Hepatocyte (in vitro differentiated cells): ENCODE measurements at regions not wholly inside any gene's neighbourhood (a gene's known extent, or its start where the extent isn't known, plus 50 kb on each side); places are given as distances from the start of the nearest gene placed in this dataset.

Source experiments
- DNase-seq: peaks from one replicate; pipeline ENCODE4 v3.0.0-alpha.2; 2016; ENCODE audit warnings: low spot score
- H2AFZ ChIP-seq: fragments of 200-600 bp; sonication (generic); 2 replicates; pipeline ENCODE4 v1.6.0; 2016; ENCODE audit warnings: antibody characterized with exemption, mild to moderate bottlenecking
- H3K27ac ChIP-seq: fragments of 200-600 bp; sonication (generic); 2 replicates; pipeline ENCODE4 v1.5.1; 2016; ENCODE audit warnings: mild to moderate bottlenecking
- H3K27me3 ChIP-seq: fragments of 200-600 bp; sonication (generic); 2 replicates; pipeline ENCODE4 v1.6.1; 2016
- H3K36me3 ChIP-seq: fragments of 200-600 bp; sonication (generic); replicated peaks from 2 replicates; pipeline ENCODE4 v1.5.1; 2016; ENCODE audit warnings: low read depth; ENCODE audit not compliant: insufficient read depth
- H3K4me1 ChIP-seq: fragments of 200-600 bp; sonication (generic); 2 replicates; pipeline ENCODE4 v1.5.1; 2016; ENCODE audit warnings: mild to moderate bottlenecking, moderate library complexity; ENCODE audit not compliant: insufficient read depth
- H3K4me2 ChIP-seq: fragments of 200-600 bp; sonication (generic); 2 replicates; pipeline ENCODE4 v1.6.0; 2016
- H3K4me3 ChIP-seq: fragments of 200-600 bp; sonication (generic); 2 replicates; pipeline ENCODE4 v1.5.1; 2016; ENCODE audit warnings: mild to moderate bottlenecking
- H3K79me2 ChIP-seq: fragments of 200-600 bp; sonication (generic); 2 replicates; pipeline ENCODE4 v1.6.0; 2017; ENCODE audit warnings: mild to moderate bottlenecking
- H3K9me2 ChIP-seq: fragments of 200-600 bp; sonication (generic); replicated peaks from 2 replicates; pipeline ENCODE4 v1.6.0; 2017; ENCODE audit warnings: mild to moderate bottlenecking; ENCODE audit not compliant: insufficient read depth
- H3K9me3 ChIP-seq: fragments of 200-600 bp; sonication (generic); 2 replicates; pipeline ENCODE4 v1.5.1; 2016; ENCODE audit warnings: low read depth, mild to moderate bottlenecking
- H4K20me1 ChIP-seq: fragments of 200-600 bp; sonication (generic); 2 replicates; pipeline ENCODE4 v1.6.0; 2016; ENCODE audit warnings: mild to moderate bottlenecking; ENCODE audit not compliant: insufficient read depth, poor library complexity, severe bottlenecking
- CTCF ChIP-seq: fragments of 200-600 bp; sonication (generic); IDR thresholded peaks from 2 replicates; pipeline ENCODE4 v1.5.1; 2016; ENCODE audit warnings: antibody characterized with exemption, mild to moderate bottlenecking; ENCODE audit not compliant: poor library complexity
- EZH2 ChIP-seq: fragments of 200-600 bp; sonication (generic); IDR thresholded peaks from 2 replicates; pipeline ENCODE4 v1.6.1; 2016; ENCODE audit warnings: antibody characterized with exemption, mild to moderate bottlenecking, borderline replicate concordance
- EZH2phosphoT487 ChIP-seq: fragments of 200-600 bp; sonication (generic); IDR thresholded peaks from one replicate; pipeline ENCODE4 v1.6.1; 2018; ENCODE audit warnings: antibody characterized with exemption, mild to moderate bottlenecking, low read depth, moderate library complexity; ENCODE audit not compliant: unreplicated experiment, severe bottlenecking
- WGBS: methylation state at CpG from one replicate; pipeline ENCODE4 v1.1.6; 2016; ENCODE audit warnings: low lambda C conversion rate; ENCODE audit errors: missing lambda C conversion rate; 5-methylcytosine and 5-hydroxymethylcytosine counted together

GRCh38 chr7:98713165-98713810 lies 96.2 kb downstream of the NPTX2 start:
- Histone ChIP-seq H3K27ac (no peak overlapping the region), H3K9me2 (no peaks in the 10 kb centered on the region), H3K79me2 (no peaks in the 10 kb centered on the region), H3K4me2 (no peak overlapping the region), H4K20me1 (no peaks in the 10 kb centered on the region), H3K36me3 (no peaks in the 10 kb centered on the region), H3K9me3 (no peaks in the 10 kb centered on the region), H2AFZ (no peak overlapping the region), H3K27me3 (peaks cover 6% of the 10 kb centered on the region), H3K4me3 (no peak overlapping the region), H3K4me1 (no peaks in the 10 kb centered on the region)
- 57% methylated on average over 6 of the region's 6 CpGs for WGBS
- TF ChIP-seq EZH2phosphoT487 (no peak), EZH2 (no peak), CTCF (no peak)
- no peak for DNase-seq

- TF ChIP-seq EZH2 (no peak), EZH2phosphoT487 (no peak), CTCF (no peak)
- no peak for DNase-seq
- H2AFZ ChIP-seq = no peak overlapping the region
- H3K4me3 ChIP-seq = no peak overlapping the region
- H3K79me2 ChIP-seq = no peaks in the 10 kb centered on the region
- no peaks in the 10 kb centered on the region for H3K4me1 ChIP-seq
- H4K20me1 ChIP-seq = no peaks in the 10 kb centered on the region
- no peaks in the 10 kb centered on the region for H3K36me3 ChIP-seq
- no peak overlapping the region for H3K27ac ChIP-seq
- H3K9me3 ChIP-seq = no peaks in the 10 kb centered on the region
- no peaks in the 10 kb centered on the region for H3K9me2 ChIP-seq
- H3K4me2 ChIP-seq = no peak overlapping the region
- 81% methylated on average over 8 of the region's 8 CpGs for WGBS
- H3K27me3 ChIP-seq = no peaks in the 10 kb centered on the region
Observed at GRCh38 chr7:98719396-98719795, 102.3 kb downstream of the NPTX2 start.

- Histone ChIP-seq H3K79me2 (no peaks in the 10 kb centered on the region), H3K4me1 (no peaks in the 10 kb centered on the region), H4K20me1 (no peaks in the 10 kb centered on the region), H2AFZ (no peak overlapping the region), H3K9me3 (no peaks in the 10 kb centered on the region), H3K9me2 (no peaks in the 10 kb centered on the region), H3K27me3 (no peaks in the 10 kb centered on the region), H3K4me3 (no peak overlapping the region), H3K27ac (no peak overlapping the region), H3K36me3 (no peaks in the 10 kb centered on the region), H3K4me2 (no peak overlapping the region)
- WGBS = 65% methylated on average over 4 of the region's 4 CpGs
- no peak for TF ChIP-seq CTCF
- no peak for TF ChIP-seq EZH2
- no peak for TF ChIP-seq EZH2phosphoT487
- DNase-seq = no peak
Observed at GRCh38 chr7:98722402-98722801, 105.3 kb downstream of the NPTX2 start.
